HEK293 (cell line): ENCODE measurements at regions not wholly inside any gene's neighbourhood (a gene's known extent, or its start where the extent isn't known, plus 50 kb on each side); places are given as distances from the start of the nearest gene placed in this dataset.

Experiments
- CTCF ChIA-PET: fragments of 350-600 bp; formaldehyde crosslinking; extraction: SDS; loops from one replicate; lab custom pipeline; 2021; ENCODE audit warnings: antibody characterized with exemption; lab: Yijun Ruan, JAX
- POLR2A ChIA-PET: fragments of 300-600 bp; formaldehyde crosslinking; extraction: SDS; loops from one replicate; lab custom pipeline; 2020; ENCODE audit warnings: antibody characterized with exemption, inconsistent platforms; lab: Yijun Ruan, JAX
- H3K27ac ChIP-seq: fragments of 200-500 bp; sonication (Bioruptor generic); 2 replicates; pipeline ENCODE4 v1.5.1; 2014; ENCODE audit warnings: low read depth, low read length, control low read depth, inconsistent platforms; ENCODE audit errors: extremely low read depth
- H3K36me3 ChIP-seq, 2 experiments: fragments of 200-500 bp in 1 of 2; sonication (Bioruptor generic) in 1 of 2; 1 replicate in 1 of 2; 2 replicates in 1 of 2; pipeline ENCODE4 v1.5.1; 2014 to 2017; ENCODE audit warnings: inconsistent platforms in 2 of 2, low read length in 2 of 2; ENCODE audit not compliant: control insufficient read depth in 2 of 2, insufficient read depth in 1 of 2
- H3K4me1 ChIP-seq: fragments of 200-500 bp; sonication (Bioruptor generic); 2 replicates; pipeline ENCODE4 v1.5.1; 2014; ENCODE audit warnings: mild to moderate bottlenecking, low read length, inconsistent platforms; ENCODE audit not compliant: control insufficient read depth, insufficient read depth
- H3K4me3 ChIP-seq: 2 replicates; pipeline ENCODE4 v1.5.1; 2011; ENCODE audit warnings: low read depth, mild to moderate bottlenecking, control low read depth, low read length, moderate library complexity
- H3K9me3 ChIP-seq: fragments of 200-500 bp; sonication (Bioruptor generic); 2 replicates; pipeline ENCODE4 v1.5.1; 2014; ENCODE audit warnings: low read depth, low read length, inconsistent platforms; ENCODE audit not compliant: control insufficient read depth, insufficient read depth
- SCRT2 ChIP-seq: fragments of 450-650 bp; formaldehyde crosslinking; IDR thresholded peaks from 2 replicates; pipeline ENCODE4 v1.5.1; 2016; ENCODE audit warnings: missing biosample characterization, missing genetic modification characterization
- SETDB1 ChIP-seq: IDR thresholded peaks from one replicate; pipeline ENCODE4 v1.6.1; 2017; ENCODE audit warnings: mild to moderate bottlenecking, low read length, moderate library complexity, mixed read lengths; ENCODE audit not compliant: insufficient read length
- YY1 ChIP-seq: fragments of 450-650 bp; formaldehyde crosslinking; IDR thresholded peaks from 2 replicates; pipeline ENCODE4 v1.5.1; 2018; ENCODE audit warnings: missing biosample characterization, missing genetic modification characterization
- ZBTB10 ChIP-seq: fragments of 450-650 bp; formaldehyde crosslinking; IDR thresholded peaks from 2 replicates; pipeline ENCODE4 v1.5.1; 2016; ENCODE audit warnings: missing biosample characterization, missing genetic modification characterization
- ZIC2 ChIP-seq: fragments of 450-650 bp; formaldehyde crosslinking; IDR thresholded peaks from 2 replicates; pipeline ENCODE4 v1.5.1; 2016; ENCODE audit warnings: missing biosample characterization, missing genetic modification characterization
- ZNF138 ChIP-seq: fragments of 450-650 bp; formaldehyde crosslinking; IDR thresholded peaks from 2 replicates; pipeline ENCODE4 v1.5.1; 2016; ENCODE audit warnings: missing biosample characterization, missing genetic modification characterization, borderline replicate concordance
- ZNF169 ChIP-seq: fragments of 450-650 bp; formaldehyde crosslinking; IDR thresholded peaks from 2 replicates; pipeline ENCODE4 v1.5.1; 2016; ENCODE audit warnings: missing biosample characterization, missing genetic modification characterization
- ZNF266 ChIP-seq: fragments of 450-650 bp; formaldehyde crosslinking; IDR thresholded peaks from 2 replicates; pipeline ENCODE4 v1.5.1; 2016; ENCODE audit warnings: missing biosample characterization, missing genetic modification characterization, low read depth
- ZNF311 ChIP-seq: fragments of 450-650 bp; formaldehyde crosslinking; IDR thresholded peaks from 2 replicates; pipeline ENCODE4 v1.5.1; 2017; ENCODE audit warnings: missing biosample characterization, missing genetic modification characterization, borderline replicate concordance
- ZNF48 ChIP-seq: fragments of 450-650 bp; formaldehyde crosslinking; IDR thresholded peaks from 2 replicates; pipeline ENCODE4 v1.5.1; 2016; ENCODE audit warnings: missing biosample characterization, missing genetic modification characterization
- ZNF585B ChIP-seq: fragments of 450-650 bp; formaldehyde crosslinking; IDR thresholded peaks from 2 replicates; pipeline ENCODE4 v1.5.1; 2016; ENCODE audit warnings: missing biosample characterization, missing genetic modification characterization
- ZNF610 ChIP-seq: fragments of 450-650 bp; formaldehyde crosslinking; IDR thresholded peaks from 2 replicates; pipeline ENCODE4 v1.5.1; 2016; ENCODE audit warnings: missing biosample characterization, missing genetic modification characterization, borderline replicate concordance
- ZNF768 ChIP-seq: fragments of 450-650 bp; formaldehyde crosslinking; IDR thresholded peaks from 2 replicates; pipeline ENCODE4 v1.5.1; 2018; ENCODE audit warnings: missing biosample characterization, mild to moderate bottlenecking, missing genetic modification characterization
- TF ChIP-seq, protein P1 (sequence below): fragments of 450-650 bp; formaldehyde crosslinking; IDR thresholded peaks from 2 replicates; pipeline ENCODE4 v1.5.1; 2016; ENCODE audit warnings: missing biosample characterization, missing genetic modification characterization
- TF ChIP-seq, protein P2 (sequence below): fragments of 450-650 bp; formaldehyde crosslinking; IDR thresholded peaks from 2 replicates; pipeline ENCODE4 v1.5.1; 2016; ENCODE audit warnings: missing biosample characterization, missing genetic modification characterization
- TF ChIP-seq, protein P3 (sequence below): fragments of 450-650 bp; formaldehyde crosslinking; IDR thresholded peaks from 2 replicates; pipeline ENCODE4 v1.5.1; 2017; ENCODE audit warnings: missing biosample characterization, missing genetic modification characterization

DNA sequence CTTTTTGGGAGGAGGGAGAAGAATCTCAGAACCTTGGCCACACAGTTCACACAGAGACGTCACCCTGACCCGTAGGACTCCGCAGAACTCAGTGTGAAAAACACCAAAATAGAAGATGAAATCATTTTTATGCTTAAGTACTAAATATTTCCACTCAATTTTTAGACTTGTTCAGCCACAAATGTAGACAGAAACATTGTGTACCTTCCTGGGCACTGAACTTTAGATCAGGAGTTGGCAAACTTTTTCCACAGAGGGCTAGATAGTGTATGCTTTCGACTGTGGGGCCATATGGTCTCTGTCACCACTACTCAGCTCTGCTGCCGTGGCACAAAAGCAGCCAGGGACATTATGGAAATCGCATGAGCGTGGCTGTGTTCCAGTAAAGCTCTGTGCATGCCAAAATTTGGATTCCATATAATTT is 61.8 kb upstream of the STOX2 start:
- Histone ChIP-seq H3K27ac (no peak overlapping the region), H3K36me3 (no peaks in the 10 kb centered on the region), H3K4me1 (no peaks in the 10 kb centered on the region), H3K4me3 (no peak overlapping the region), H3K9me3 (no peaks in the 10 kb centered on the region)
- ChIA-PET POLR2A (no interaction called here), CTCF (interaction anchor here (1.2 kb wide), 1 partner anchor 323 kb away, joined by 3 read pairs; no protein-coding TSS in a partner anchor)
- no peak for TF ChIP-seq ZNF610
- TF ChIP-seq ZNF169, result no peak
- no peak for TF ChIP-seq ZNF138 (tag by site-specific recombination)
- TF ChIP-seq ZNF768 (tag by site-specific recombination), result no peak
- no peak for TF ChIP-seq ZNF585B
- TF ChIP-seq, protein P1, sequence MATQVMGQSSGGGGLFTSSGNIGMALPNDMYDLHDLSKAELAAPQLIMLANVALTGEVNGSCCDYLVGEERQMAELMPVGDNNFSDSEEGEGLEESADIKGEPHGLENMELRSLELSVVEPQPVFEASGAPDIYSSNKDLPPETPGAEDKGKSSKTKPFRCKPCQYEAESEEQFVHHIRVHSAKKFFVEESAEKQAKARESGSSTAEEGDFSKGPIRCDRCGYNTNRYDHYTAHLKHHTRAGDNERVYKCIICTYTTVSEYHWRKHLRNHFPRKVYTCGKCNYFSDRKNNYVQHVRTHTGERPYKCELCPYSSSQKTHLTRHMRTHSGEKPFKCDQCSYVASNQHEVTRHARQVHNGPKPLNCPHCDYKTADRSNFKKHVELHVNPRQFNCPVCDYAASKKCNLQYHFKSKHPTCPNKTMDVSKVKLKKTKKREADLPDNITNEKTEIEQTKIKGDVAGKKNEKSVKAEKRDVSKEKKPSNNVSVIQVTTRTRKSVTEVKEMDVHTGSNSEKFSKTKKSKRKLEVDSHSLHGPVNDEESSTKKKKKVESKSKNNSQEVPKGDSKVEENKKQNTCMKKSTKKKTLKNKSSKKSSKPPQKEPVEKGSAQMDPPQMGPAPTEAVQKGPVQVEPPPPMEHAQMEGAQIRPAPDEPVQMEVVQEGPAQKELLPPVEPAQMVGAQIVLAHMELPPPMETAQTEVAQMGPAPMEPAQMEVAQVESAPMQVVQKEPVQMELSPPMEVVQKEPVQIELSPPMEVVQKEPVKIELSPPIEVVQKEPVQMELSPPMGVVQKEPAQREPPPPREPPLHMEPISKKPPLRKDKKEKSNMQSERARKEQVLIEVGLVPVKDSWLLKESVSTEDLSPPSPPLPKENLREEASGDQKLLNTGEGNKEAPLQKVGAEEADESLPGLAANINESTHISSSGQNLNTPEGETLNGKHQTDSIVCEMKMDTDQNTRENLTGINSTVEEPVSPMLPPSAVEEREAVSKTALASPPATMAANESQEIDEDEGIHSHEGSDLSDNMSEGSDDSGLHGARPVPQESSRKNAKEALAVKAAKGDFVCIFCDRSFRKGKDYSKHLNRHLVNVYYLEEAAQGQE (tag by site-specific recombination), result no peak
- no peak for TF ChIP-seq ZNF48 (tag by site-specific recombination)
- TF ChIP-seq ZIC2 (tag by site-specific recombination), result no peak
- no peak for TF ChIP-seq YY1 (tag by site-specific recombination)
- no peak for TF ChIP-seq SCRT2 (tag by site-specific recombination)
- no peak for TF ChIP-seq ZNF266
- TF ChIP-seq ZNF311, result no peak
- TF ChIP-seq, protein P2, sequence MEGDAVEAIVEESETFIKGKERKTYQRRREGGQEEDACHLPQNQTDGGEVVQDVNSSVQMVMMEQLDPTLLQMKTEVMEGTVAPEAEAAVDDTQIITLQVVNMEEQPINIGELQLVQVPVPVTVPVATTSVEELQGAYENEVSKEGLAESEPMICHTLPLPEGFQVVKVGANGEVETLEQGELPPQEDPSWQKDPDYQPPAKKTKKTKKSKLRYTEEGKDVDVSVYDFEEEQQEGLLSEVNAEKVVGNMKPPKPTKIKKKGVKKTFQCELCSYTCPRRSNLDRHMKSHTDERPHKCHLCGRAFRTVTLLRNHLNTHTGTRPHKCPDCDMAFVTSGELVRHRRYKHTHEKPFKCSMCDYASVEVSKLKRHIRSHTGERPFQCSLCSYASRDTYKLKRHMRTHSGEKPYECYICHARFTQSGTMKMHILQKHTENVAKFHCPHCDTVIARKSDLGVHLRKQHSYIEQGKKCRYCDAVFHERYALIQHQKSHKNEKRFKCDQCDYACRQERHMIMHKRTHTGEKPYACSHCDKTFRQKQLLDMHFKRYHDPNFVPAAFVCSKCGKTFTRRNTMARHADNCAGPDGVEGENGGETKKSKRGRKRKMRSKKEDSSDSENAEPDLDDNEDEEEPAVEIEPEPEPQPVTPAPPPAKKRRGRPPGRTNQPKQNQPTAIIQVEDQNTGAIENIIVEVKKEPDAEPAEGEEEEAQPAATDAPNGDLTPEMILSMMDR (tag by site-specific recombination), result no peak
- TF ChIP-seq, all 188 proteins: peak for 0

DNA sequence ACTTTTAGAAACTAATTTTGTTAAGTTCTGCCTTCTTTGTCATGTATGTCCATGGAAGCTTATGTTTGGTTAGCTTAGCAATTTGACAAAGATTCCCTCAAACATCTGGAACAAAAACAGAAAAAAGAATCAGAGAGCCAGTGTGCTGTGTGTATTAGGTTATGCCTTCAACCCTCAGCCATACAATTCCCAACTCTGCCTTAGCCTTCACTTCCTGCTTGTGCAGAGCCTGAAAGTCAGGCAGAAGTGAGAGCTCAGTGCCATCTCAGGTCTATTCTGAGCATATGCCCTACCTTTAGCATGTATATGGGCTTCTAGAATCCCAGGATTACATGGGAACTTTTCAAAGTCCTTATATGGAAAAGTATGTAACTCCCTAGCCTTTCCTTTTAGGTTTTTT is 58.2 kb upstream of the STOX2 start:
- ChIA-PET CTCF (interaction anchor here (1.2 kb wide), 1 partner anchor 316 kb away, joined by 3 read pairs; no protein-coding TSS in a partner anchor), POLR2A (no interaction called here)

More for the DNA sequence above, 58.2 kb upstream of the STOX2 start:
- Histone ChIP-seq H3K27ac (no peak overlapping the region), H3K9me3 (no peaks in the 10 kb centered on the region), H3K4me1 (no peaks in the 10 kb centered on the region), H3K36me3 (no peaks in the 10 kb centered on the region), H3K4me3 (no peak overlapping the region)
- TF ChIP-seq SETDB1 (peak; percentile 67), ZBTB10 (no peak)
- TF ChIP-seq, protein P3, sequence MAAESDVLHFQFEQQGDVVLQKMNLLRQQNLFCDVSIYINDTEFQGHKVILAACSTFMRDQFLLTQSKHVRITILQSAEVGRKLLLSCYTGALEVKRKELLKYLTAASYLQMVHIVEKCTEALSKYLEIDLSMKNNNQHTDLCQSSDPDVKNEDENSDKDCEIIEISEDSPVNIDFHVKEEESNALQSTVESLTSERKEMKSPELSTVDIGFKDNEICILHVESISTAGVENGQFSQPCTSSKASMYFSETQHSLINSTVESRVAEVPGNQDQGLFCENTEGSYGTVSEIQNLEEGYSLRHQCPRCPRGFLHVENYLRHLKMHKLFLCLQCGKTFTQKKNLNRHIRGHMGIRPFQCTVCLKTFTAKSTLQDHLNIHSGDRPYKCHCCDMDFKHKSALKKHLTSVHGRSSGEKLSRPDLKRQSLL (tag by site-specific recombination), result no peak
